ENCODE measurements at regions not wholly inside any gene's neighbourhood (a gene's known extent, or its start where the extent isn't known, plus 50 kb on each side); places are given as distances from the start of the nearest gene placed in this dataset.

DNA sequence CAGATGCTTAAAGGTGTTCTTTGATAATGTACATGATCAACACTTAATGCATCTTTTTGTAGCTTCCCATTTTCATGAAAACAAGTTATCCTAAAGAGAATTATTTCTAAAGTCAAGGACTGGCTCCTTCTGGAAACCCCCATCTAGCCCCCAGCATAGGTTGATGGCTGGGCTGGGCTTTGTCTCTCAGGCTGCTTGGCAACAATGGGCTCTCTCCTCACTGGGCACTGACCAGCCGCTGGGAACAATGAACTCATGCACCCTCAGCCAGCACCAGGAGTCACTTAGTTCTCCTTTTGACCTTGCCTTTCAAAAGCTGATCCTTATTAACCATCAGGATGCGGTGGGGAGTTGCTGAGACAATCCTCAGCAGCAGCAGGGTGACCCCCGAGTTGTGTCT is 293.0 kb upstream of the PLXNA2 start:
- H3K4me3 ChIP-seq (ENCODE audit: low read length) = no peak overlapping the region
- no peak overlapping the region for H3K27ac ChIP-seq (ENCODE audit: low read length)
- whole genome bisulfite sequencing (ENCODE audit: insufficient coverage, insufficient read length) = no CpG with 5 or more reads among the region's 3 CpGs
- H3K36me3 ChIP-seq (ENCODE audit: control insufficient read depth, insufficient read depth, low read length) = no peaks in the 10 kb centered on the region
- DNase-seq (ENCODE audit: low read depth, low spot score) = no peak
- no peaks in the 10 kb centered on the region for H3K9me3 ChIP-seq (ENCODE audit: control insufficient read depth, insufficient read depth, low read length)
- no peaks in the 10 kb centered on the region for H3K4me1 ChIP-seq (ENCODE audit: control insufficient read depth, insufficient read depth, low read length)
- H3K27me3 ChIP-seq (ENCODE audit: control insufficient read depth, insufficient read depth, low read length) = no peaks in the 10 kb centered on the region

- Histone ChIP-seq H3K9me3 (ENCODE audit: control insufficient read depth, insufficient read depth, low read length) (no peaks in the 10 kb centered on the region), H3K36me3 (ENCODE audit: control insufficient read depth, insufficient read depth, low read length) (no peaks in the 10 kb centered on the region), H3K4me1 (ENCODE audit: control insufficient read depth, insufficient read depth, low read length) (no peaks in the 10 kb centered on the region), H3K27ac (ENCODE audit: low read length) (no peak overlapping the region), H3K4me3 (ENCODE audit: low read length) (no peak overlapping the region), H3K27me3 (ENCODE audit: control insufficient read depth, insufficient read depth, low read length) (no peaks in the 10 kb centered on the region)
- WGBS (ENCODE audit: insufficient coverage, insufficient read length) = no CpG with 5 or more reads among the region's 7 CpGs
- no peak for DNase-seq (ENCODE audit: low read depth, low spot score)
These were observed 293.9 kb upstream of the PLXNA2 start for GRCh38 chr1:208538078-208538477.

- Histone ChIP-seq H3K4me1 (ENCODE audit: control insufficient read depth, insufficient read depth, low read length) (no peaks in the 10 kb centered on the region), H3K9me3 (ENCODE audit: control insufficient read depth, insufficient read depth, low read length) (no peaks in the 10 kb centered on the region), H3K36me3 (ENCODE audit: control insufficient read depth, insufficient read depth, low read length) (no peaks in the 10 kb centered on the region), H3K27ac (ENCODE audit: low read length) (no peak overlapping the region), H3K27me3 (ENCODE audit: control insufficient read depth, insufficient read depth, low read length) (no peaks in the 10 kb centered on the region), H3K4me3 (ENCODE audit: low read length) (no peak overlapping the region)
- DNase-seq (ENCODE audit: low read depth, low spot score) = no peak
- no CpG with 5 or more reads among the region's 5 CpGs for WGBS (ENCODE audit: insufficient coverage, insufficient read length)
These were observed 294.4 kb upstream of the PLXNA2 start for GRCh38 chr1:208538587-208538986.

DNA sequence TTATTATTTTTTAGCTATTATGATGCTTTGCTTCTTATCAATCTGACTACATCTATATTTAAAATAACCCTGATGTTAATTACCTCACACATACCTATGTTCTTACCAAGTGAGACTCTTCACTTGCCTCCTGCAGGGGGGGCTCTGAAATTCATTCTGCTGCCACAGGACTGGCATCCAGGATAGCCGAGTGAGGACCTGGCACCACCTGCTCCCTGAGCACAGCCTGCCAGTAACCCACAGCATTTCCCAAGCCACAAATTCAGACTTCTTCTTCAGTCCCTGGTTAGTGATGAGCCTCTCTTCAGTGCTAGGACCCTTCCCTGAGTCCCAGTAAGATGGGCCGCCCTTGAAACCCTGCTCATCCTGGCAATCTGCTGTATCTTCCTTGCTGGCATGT is 296.5 kb upstream of the PLXNA2 start:
- H3K27me3 ChIP-seq (ENCODE audit: control insufficient read depth, insufficient read depth, low read length) = no peaks in the 10 kb centered on the region
- no peaks in the 10 kb centered on the region for H3K4me1 ChIP-seq (ENCODE audit: control insufficient read depth, insufficient read depth, low read length)
- no peak overlapping the region for H3K4me3 ChIP-seq (ENCODE audit: low read length)
- WGBS (ENCODE audit: insufficient coverage, insufficient read length) = no CpG with 5 or more reads among the region's 2 CpGs
- no peaks in the 10 kb centered on the region for H3K9me3 ChIP-seq (ENCODE audit: control insufficient read depth, insufficient read depth, low read length)
- no peaks in the 10 kb centered on the region for H3K36me3 ChIP-seq (ENCODE audit: control insufficient read depth, insufficient read depth, low read length)
- no peak for DNase-seq (ENCODE audit: low read depth, low spot score)
- H3K27ac ChIP-seq (ENCODE audit: low read length) = no peak overlapping the region

GRCh38 chr1:208541225-208541855 is 297.2 kb upstream of the PLXNA2 start:
- DNase-seq (ENCODE audit: low read depth, low spot score) = no peak
- H3K27ac ChIP-seq (ENCODE audit: low read length) = no peak overlapping the region
- no peaks in the 10 kb centered on the region for H3K27me3 ChIP-seq (ENCODE audit: control insufficient read depth, insufficient read depth, low read length)
- no peaks in the 10 kb centered on the region for H3K36me3 ChIP-seq (ENCODE audit: control insufficient read depth, insufficient read depth, low read length)
- no peak overlapping the region for H3K4me3 ChIP-seq (ENCODE audit: low read length)
- no CpG with 5 or more reads among the region's 4 CpGs for WGBS (ENCODE audit: insufficient coverage, insufficient read length)
- H3K4me1 ChIP-seq (ENCODE audit: control insufficient read depth, insufficient read depth, low read length) = no peaks in the 10 kb centered on the region
- no peaks in the 10 kb centered on the region for H3K9me3 ChIP-seq (ENCODE audit: control insufficient read depth, insufficient read depth, low read length)

GRCh38 chr1:208542309-208542708 is 298.1 kb upstream of the PLXNA2 start:
- WGBS (ENCODE audit: insufficient coverage, insufficient read length) = no CpG with 5 or more reads among the region's 3 CpGs
- Histone ChIP-seq H3K27me3 (ENCODE audit: control insufficient read depth, insufficient read depth, low read length) (no peaks in the 10 kb centered on the region), H3K36me3 (ENCODE audit: control insufficient read depth, insufficient read depth, low read length) (no peaks in the 10 kb centered on the region), H3K4me3 (ENCODE audit: low read length) (no peak overlapping the region), H3K27ac (ENCODE audit: low read length) (no peak overlapping the region), H3K9me3 (ENCODE audit: control insufficient read depth, insufficient read depth, low read length) (no peaks in the 10 kb centered on the region), H3K4me1 (ENCODE audit: control insufficient read depth, insufficient read depth, low read length) (no peaks in the 10 kb centered on the region)
- DNase-seq (ENCODE audit: low read depth, low spot score) = no peak

- WGBS (ENCODE audit: insufficient coverage, insufficient read length) = no CpG with 5 or more reads among the region's 2 CpGs
- DNase-seq (ENCODE audit: low read depth, low spot score) = no peak
These were observed 299.9 kb upstream of the PLXNA2 start for GRCh38 chr1:208544053-208544452.

DNA sequence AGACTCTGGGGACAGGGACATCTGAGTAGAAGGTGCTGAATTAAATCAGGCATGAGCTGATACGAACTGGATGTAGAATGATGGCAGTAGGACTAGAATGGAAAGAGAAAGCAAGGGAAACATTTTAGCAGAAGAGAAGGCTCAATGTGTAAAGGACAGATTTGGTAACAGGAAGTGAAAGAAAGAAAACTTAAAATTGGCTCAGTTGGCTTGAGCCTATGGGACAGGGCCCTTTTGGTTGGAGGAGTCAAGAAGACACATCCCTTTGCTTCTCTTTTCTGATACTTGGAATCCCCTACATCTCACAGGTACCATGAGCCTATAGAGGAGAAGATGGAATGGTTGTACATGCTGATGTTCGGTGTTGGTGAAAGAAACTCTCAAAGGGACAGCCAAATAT is 300.6 kb upstream of the PLXNA2 start:
- no peaks in the 10 kb centered on the region for H3K9me3 ChIP-seq (ENCODE audit: control insufficient read depth, insufficient read depth, low read length)
- no peaks in the 10 kb centered on the region for H3K4me1 ChIP-seq (ENCODE audit: control insufficient read depth, insufficient read depth, low read length)
- no peaks in the 10 kb centered on the region for H3K27me3 ChIP-seq (ENCODE audit: control insufficient read depth, insufficient read depth, low read length)
- no peak overlapping the region for H3K4me3 ChIP-seq (ENCODE audit: low read length)
- no peaks in the 10 kb centered on the region for H3K36me3 ChIP-seq (ENCODE audit: control insufficient read depth, insufficient read depth, low read length)
- DNase-seq (ENCODE audit: low read depth, low spot score) = no peak
- whole genome bisulfite sequencing (ENCODE audit: insufficient coverage, insufficient read length) = no CpG with 5 or more reads among the region's 2 CpGs
- H3K27ac ChIP-seq (ENCODE audit: low read length) = no peak overlapping the region

More at GRCh38 chr1:208544053-208544452, 299.9 kb upstream of the PLXNA2 start:
- no peak overlapping the region for H3K4me3 ChIP-seq (ENCODE audit: low read length)
- no peaks in the 10 kb centered on the region for H3K27me3 ChIP-seq (ENCODE audit: control insufficient read depth, insufficient read depth, low read length)
- H3K36me3 ChIP-seq (ENCODE audit: control insufficient read depth, insufficient read depth, low read length) = no peaks in the 10 kb centered on the region
- H3K27ac ChIP-seq (ENCODE audit: low read length) = no peak overlapping the region
- H3K4me1 ChIP-seq (ENCODE audit: control insufficient read depth, insufficient read depth, low read length) = no peaks in the 10 kb centered on the region
- H3K9me3 ChIP-seq (ENCODE audit: control insufficient read depth, insufficient read depth, low read length) = no peaks in the 10 kb centered on the region

- no CpG with 5 or more reads among the region's 4 CpGs for WGBS (ENCODE audit: insufficient coverage, insufficient read length)
- no peaks in the 10 kb centered on the region for H3K27me3 ChIP-seq (ENCODE audit: control insufficient read depth, insufficient read depth, low read length)
- no peaks in the 10 kb centered on the region for H3K4me1 ChIP-seq (ENCODE audit: control insufficient read depth, insufficient read depth, low read length)
- no peak overlapping the region for H3K27ac ChIP-seq (ENCODE audit: low read length)
- H3K4me3 ChIP-seq (ENCODE audit: low read length) = no peak overlapping the region
- H3K9me3 ChIP-seq (ENCODE audit: control insufficient read depth, insufficient read depth, low read length) = no peaks in the 10 kb centered on the region
- no peak for DNase-seq (ENCODE audit: low read depth, low spot score)
- no peaks in the 10 kb centered on the region for H3K36me3 ChIP-seq (ENCODE audit: control insufficient read depth, insufficient read depth, low read length)
These were observed 306.8 kb upstream of the PLXNA2 start for GRCh38 chr1:208551024-208551423.

DNA sequence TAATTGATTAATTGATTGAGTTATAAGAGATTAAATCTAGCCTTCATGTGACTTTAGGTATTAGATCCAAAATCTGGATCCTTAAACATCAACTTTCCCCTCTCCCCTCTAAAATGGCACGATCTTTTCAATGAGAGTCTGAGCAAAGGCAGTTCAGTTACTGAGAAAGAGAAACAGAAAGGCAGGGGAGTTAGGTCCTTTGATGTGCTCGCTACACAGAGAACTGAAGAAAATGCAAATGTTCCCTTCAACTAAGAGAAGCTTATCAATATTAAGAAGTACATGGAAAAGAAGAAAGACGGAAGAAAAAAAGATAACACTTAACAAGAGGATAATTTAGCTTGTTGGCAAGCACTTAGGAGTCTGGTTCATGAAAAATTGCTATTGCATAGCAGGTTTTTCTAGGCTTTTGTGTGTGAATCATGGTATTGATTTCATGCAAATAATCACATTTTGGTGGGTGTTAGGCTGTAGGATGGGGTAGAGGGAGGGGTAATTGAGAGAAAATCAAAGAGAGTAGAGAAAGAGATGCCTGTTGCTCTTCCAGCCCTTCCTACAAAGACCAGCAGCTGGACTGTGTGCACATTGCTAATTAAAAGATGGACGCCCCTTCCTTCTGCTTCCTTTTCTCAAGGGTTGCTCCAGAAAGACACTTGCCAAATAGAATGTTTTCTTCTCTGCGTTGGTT is 307.6 kb upstream of the PLXNA2 start:
- Histone ChIP-seq H3K36me3 (ENCODE audit: control insufficient read depth, insufficient read depth, low read length) (no peaks in the 10 kb centered on the region), H3K4me1 (ENCODE audit: control insufficient read depth, insufficient read depth, low read length) (no peaks in the 10 kb centered on the region), H3K4me3 (ENCODE audit: low read length) (no peak overlapping the region), H3K9me3 (ENCODE audit: control insufficient read depth, insufficient read depth, low read length) (no peaks in the 10 kb centered on the region), H3K27ac (ENCODE audit: low read length) (no peak overlapping the region), H3K27me3 (ENCODE audit: control insufficient read depth, insufficient read depth, low read length) (no peaks in the 10 kb centered on the region)
- WGBS (ENCODE audit: insufficient coverage, insufficient read length) = no CpG with 5 or more reads among the region's 5 CpGs
- DNase-seq (ENCODE audit: low read depth, low spot score) = no peak

DNA sequence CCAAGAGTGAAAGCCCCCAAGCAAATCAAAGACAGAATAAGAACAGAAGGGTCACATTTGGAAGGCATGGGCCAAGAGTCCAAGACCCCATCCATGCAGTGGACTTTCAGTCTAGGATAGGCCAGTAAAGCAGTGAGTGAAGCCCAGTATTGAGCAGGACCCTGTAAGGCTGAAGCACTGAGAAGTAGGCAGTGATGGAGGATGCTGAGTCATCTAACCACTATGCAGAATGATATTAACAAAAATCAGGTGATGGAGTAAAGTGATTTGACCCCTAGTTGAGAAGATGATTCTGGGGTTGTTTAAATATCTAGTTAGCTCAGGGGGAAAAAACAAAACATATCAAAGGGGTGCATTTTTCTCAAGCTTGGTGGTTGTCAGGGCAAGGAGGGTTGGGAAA is 308.7 kb upstream of the PLXNA2 start:
- Histone ChIP-seq H3K9me3 (ENCODE audit: control insufficient read depth, insufficient read depth, low read length) (no peaks in the 10 kb centered on the region), H3K27me3 (ENCODE audit: control insufficient read depth, insufficient read depth, low read length) (no peaks in the 10 kb centered on the region), H3K36me3 (ENCODE audit: control insufficient read depth, insufficient read depth, low read length) (no peaks in the 10 kb centered on the region), H3K27ac (ENCODE audit: low read length) (no peak overlapping the region), H3K4me3 (ENCODE audit: low read length) (no peak overlapping the region), H3K4me1 (ENCODE audit: control insufficient read depth, insufficient read depth, low read length) (no peaks in the 10 kb centered on the region)
- DNase-seq (ENCODE audit: low read depth, low spot score) = no peak
